ENCODE measurements at regions not wholly inside any gene's neighbourhood (a gene's known extent, or its start where the extent isn't known, plus 50 kb on each side); places are given as distances from the start of the nearest gene placed in this dataset.

DNA sequence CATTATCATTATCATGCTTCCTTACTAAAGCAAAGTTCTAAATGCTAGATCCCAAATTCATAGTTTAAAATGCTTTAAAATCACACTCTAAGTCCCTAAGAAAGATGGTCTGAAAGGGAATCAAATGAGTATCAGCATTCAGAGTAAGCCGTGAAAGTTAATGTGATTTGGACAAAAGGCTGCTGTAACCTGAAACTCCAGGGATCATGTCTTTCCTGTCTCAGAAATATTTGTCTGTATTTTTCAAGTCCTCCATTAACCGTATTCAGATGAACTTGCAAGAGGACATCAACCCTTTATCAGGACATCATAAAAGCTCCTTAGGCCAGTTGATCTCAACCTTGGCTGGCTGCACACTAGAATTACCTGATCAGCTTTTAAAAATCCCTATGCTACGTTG, 324.3 kb upstream of the PKDCC start:
- TF ChIP-seq, protein P1, sequence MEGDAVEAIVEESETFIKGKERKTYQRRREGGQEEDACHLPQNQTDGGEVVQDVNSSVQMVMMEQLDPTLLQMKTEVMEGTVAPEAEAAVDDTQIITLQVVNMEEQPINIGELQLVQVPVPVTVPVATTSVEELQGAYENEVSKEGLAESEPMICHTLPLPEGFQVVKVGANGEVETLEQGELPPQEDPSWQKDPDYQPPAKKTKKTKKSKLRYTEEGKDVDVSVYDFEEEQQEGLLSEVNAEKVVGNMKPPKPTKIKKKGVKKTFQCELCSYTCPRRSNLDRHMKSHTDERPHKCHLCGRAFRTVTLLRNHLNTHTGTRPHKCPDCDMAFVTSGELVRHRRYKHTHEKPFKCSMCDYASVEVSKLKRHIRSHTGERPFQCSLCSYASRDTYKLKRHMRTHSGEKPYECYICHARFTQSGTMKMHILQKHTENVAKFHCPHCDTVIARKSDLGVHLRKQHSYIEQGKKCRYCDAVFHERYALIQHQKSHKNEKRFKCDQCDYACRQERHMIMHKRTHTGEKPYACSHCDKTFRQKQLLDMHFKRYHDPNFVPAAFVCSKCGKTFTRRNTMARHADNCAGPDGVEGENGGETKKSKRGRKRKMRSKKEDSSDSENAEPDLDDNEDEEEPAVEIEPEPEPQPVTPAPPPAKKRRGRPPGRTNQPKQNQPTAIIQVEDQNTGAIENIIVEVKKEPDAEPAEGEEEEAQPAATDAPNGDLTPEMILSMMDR (IDR thresholded peaks at IDR 0.05; ENCODE audit: low read depth, low read length, missing input control): no peak
- TF ChIP-seq RXRA (IDR thresholded peaks at IDR 0.05) (no peak), SP1 (IDR thresholded peaks at IDR 0.05) (no peak), RAD21 (IDR thresholded peaks at IDR 0.05) (no peak)
- TF ChIP-seq, protein P2, sequence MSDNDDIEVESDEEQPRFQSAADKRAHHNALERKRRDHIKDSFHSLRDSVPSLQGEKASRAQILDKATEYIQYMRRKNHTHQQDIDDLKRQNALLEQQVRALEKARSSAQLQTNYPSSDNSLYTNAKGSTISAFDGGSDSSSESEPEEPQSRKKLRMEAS (IDR thresholded peaks at IDR 0.05): no peak
